ENCODE measurements at regions not wholly inside any gene's neighbourhood (a gene's known extent, or its start where the extent isn't known, plus 50 kb on each side); places are given as distances from the start of the nearest gene placed in this dataset.
"Not testable (repeated sequence)": the region's sequence is repeated elsewhere in the genome, so short reads cannot be mapped to it uniquely, and the experiment has no call there.

DNA sequence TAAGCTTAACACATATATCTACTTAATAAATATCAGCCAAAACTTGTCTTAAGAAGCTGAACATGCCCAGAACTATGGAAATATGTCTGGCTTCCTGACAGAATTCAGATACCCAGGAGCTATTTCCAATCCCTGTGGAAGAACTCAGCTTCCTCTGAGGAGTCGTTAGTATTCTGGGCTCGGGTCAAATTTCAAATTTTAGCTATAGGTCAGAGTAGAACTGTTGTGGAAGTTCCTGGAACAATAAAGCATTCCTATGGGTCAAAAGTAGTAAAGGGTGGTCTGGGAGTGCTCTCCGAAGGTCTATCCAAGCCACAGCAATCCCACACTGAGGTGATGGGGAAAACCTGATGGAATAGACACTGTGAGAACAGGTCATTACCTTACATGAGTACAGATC is 342.7 kb upstream of the CHST9 start:
- DNase-seq (ENCODE audit: low spot score in 2 of 2): no peak
- FAIRE-seq: no peak

DNA sequence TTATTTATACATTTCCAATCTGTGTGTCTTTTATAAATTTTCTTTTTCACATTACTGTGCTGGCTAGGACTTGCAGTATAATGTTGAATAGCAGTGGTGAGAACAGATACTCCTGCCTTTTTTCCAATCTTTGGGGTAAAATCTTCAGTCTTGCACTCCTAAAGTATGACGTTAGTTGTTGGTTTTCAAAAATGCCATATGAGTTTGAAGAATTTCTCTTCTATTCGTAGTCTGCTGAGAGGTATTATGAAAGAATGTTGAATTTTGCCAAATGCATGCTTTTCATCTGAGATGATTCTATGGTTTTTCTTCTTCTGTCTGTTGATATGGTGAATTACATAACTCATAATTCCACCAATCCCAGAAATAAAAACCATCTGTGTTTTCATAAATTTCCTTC is 335.3 kb upstream of the CHST9 start:
- FAIRE-seq (no peak), DNase-seq (ENCODE audit: low spot score in 2 of 2) (no peak)

GRCh38 chr18:27510036-27510633 is 325.0 kb upstream of the CHST9 start:
- not testable (repeated sequence) for FAIRE-seq

DNA sequence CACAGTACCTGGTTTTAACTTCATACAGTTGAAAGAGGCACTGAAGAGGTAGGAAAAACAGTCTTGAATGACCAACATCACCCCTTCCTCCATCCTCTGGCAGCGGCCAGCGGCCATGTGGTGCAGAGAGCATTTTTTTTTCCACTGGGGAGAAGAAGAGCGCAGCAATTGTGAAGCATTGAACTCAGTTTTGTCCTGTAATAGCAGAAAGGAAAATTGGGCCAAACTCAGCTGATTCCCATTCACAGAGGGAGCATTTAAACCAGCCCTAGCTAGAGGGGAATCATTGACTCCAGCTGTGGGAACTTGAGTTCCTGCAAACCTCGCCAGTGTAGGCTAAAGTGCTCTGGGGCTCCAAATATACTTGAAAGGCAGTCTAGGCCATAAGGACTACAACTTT is 316.6 kb upstream of the CHST9 start:
- DNase-seq (ENCODE audit: low spot score in 2 of 2) (no peak), FAIRE-seq (no peak)

More at GRCh38 chr18:27510036-27510633, 325.0 kb upstream of the CHST9 start:
- DNase-seq (ENCODE audit: low spot score in 2 of 2): not testable (repeated sequence)

DNA sequence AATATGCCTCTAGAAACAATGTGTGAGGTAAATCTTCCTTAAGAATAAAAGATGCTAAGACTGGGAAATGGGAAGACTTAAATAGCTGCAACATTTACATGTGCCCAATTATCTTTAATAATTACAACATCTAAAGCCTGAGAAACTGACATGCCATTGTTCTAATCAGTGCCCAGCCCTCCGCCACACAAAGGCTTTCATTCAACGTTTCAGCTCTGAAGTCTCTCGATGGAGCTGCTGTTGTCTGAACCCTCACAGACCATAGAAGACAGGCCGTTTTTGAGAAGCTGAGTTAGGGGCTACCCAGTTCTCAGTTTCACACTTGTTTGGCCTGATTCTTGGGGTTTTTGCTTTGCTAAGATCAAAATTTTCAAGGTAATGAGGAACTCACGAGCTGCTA is 315.4 kb upstream of the CHST9 start:
- DNase-seq (ENCODE audit: low spot score in 2 of 2) (peak in 1 of 2 donors; percentile 20), FAIRE-seq (no peak)

- FAIRE-seq (no peak), DNase-seq (ENCODE audit: low spot score in 2 of 2) (no peak)
Observed at GRCh38 chr18:27497246-27497645, 312.1 kb upstream of the CHST9 start.

GRCh38 chr18:27493182-27493581 is 308.1 kb upstream of the CHST9 start:
- FAIRE-seq (no peak), DNase-seq (ENCODE audit: low spot score in 2 of 2) (no peak)

DNA sequence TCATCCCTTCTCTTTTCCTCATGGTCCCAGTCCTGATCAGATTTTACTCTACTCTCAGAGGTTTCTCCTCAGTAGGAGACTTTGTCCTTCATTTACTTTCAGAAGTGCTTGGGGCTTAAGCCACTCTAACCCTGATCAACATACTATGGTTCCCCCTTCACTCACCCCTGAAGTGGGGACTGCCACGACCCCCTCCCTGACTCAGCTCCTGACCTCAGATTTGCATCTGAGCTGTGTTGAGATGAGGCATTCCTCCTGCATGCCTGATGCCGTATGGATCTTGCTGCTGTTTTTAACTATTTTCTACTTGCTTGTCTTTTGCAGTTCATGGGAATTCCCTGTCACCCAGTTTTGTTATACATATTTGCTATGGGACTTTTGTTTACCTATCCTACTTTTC is 306.7 kb upstream of the CHST9 start:
- DNase-seq (ENCODE audit: low spot score in 2 of 2) (no peak), FAIRE-seq (no peak)

DNA sequence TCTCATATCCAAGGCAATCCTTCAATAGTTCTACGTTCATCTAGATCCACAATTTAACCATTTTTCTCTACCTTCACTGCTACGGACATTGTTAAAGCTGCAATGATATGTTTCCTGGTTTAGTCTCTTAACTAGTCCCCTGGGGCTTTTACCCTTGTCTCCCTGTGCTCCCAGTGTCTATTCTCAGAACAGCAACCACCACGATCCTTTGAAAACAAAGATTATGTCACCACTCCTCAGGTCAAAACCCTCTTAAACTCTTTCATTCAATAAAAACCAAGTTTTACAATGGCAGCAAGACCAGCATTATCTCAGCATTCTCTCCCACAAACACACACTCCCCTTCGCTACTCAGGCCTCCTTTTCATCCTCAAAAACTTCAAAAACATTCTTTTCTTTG is 298.2 kb upstream of the CHST9 start:
- no peak for FAIRE-seq
- DNase-seq (ENCODE audit: low spot score in 2 of 2): no peak

- no peak for FAIRE-seq
- no peak for DNase-seq (ENCODE audit: low spot score in 2 of 2)
Observed at GRCh38 chr18:27478459-27478858, 293.4 kb upstream of the CHST9 start.

- DNase-seq (ENCODE audit: low spot score in 2 of 2) (no peak), FAIRE-seq (no peak)
Observed at GRCh38 chr18:27473318-27473717, 288.2 kb upstream of the CHST9 start.

DNA sequence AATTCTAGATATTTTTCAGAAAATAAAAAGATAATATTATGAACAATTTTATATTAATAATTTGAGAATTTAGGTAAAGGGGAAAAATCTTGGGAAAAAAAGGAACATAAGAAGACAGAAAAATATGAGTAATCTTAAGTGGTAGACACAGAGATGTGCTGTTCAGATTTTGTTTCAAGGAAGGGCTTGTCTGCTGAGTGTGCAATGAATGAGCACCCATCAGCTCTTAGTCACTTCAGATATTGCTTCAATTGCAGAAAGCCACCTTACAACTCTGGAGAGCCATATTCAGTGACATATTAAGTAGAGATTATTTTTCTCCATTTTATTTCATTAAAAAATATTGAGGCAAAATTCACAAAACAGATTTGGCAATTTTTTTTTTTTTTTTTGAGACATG is 282.0 kb upstream of the CHST9 start:
- no peak for DNase-seq (ENCODE audit: low spot score in 2 of 2)
- FAIRE-seq: no peak

GRCh38 chr18:27461957-27462356 is 276.8 kb upstream of the CHST9 start:
- DNase-seq (ENCODE audit: low spot score in 2 of 2) (no peak), FAIRE-seq (no peak)

- FAIRE-seq (no peak), DNase-seq (ENCODE audit: low spot score in 2 of 2) (no peak)
Observed at GRCh38 chr18:27449104-27449503, 264.0 kb upstream of the CHST9 start.

DNA sequence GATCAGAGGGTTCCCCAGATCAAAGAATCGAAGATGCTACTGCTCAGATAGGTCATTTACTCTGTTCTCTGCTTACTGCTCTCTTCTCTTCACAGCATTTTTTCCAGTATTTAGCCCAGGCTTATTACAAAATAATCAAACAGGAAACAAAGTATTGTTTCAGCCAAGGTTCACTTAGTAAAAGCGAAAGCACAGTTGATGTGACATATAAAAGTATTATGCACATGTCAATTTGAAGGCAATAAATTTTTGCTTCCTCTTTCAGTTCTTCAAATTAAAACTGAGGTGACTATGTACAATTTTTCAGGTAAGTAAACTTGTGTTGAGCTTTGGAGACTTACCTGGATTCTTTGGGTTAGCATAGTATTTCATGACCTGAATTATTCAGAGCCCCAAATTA is 262.8 kb upstream of the CHST9 start:
- FAIRE-seq (no peak), DNase-seq (ENCODE audit: low spot score in 2 of 2) (no peak)

GRCh38 chr18:27447451-27447881 is 262.4 kb upstream of the CHST9 start:
- no peak for FAIRE-seq
- no peak for DNase-seq (ENCODE audit: low spot score in 2 of 2)

GRCh38 chr18:27430595-27430994 is 245.5 kb upstream of the CHST9 start:
- DNase-seq (ENCODE audit: low spot score in 2 of 2): no peak
- FAIRE-seq: no peak

DNA sequence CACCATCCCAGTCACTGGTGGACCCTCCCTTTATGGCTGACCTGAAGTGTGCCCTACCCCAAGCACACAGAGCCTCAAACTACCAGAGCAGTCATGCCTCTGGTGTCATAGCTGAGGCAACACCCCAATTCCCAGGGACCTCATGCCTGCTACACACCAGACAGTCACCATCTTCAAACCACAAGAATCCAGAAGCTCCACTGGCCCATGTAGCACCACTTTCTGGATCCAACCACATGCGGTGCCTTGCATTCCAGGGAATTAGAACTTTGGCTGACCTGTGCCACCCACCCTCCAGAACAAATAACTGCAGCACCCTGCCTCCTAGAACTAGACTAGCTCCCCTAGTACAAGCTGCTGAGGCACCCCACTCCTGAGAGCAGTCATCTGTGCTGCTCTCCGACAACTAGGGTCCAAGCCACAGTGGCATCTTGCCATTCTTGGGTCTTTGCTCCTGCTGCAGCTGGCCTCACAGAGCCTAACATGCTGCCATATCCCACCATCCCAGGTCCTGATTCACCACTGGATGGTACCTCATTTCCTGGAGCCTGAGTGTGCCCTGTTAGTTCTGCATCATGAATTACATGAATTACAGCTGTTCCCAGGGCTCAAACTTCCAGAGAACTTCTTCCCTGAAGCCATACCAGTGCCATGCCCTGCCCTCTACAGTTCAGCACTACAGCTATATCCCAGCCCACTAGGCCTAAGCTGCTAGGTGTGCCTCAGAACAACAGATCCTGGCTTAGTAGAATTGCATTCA is 243.8 kb upstream of the CHST9 start:
- no peak for DNase-seq (ENCODE audit: low spot score in 2 of 2)
- FAIRE-seq: no peak

DNA sequence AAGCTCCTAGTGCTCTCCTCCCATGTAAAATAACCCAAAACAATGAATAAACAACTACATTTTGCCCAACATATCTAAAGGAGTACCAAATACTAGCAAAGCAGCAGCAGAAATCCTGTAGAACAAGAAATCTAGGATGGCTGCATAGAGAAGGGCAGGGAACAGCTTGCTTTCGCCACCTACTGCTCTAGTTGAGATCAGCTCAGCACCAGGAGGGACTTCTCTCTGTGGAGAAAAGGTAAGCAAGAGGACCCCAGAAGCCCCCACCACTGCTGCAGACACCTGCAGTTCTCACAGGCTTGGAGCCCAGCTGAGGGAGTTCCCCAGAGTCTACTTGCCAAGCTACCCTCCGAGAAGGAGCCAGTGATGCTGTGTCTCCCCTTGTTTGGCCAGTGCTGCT is 243.0 kb upstream of the CHST9 start:
- no peak for DNase-seq (ENCODE audit: low spot score in 2 of 2)
- no peak for FAIRE-seq

- DNase-seq (ENCODE audit: low spot score in 2 of 2): no peak
- no peak for FAIRE-seq
Observed at GRCh38 chr18:27423581-27423980, 238.5 kb upstream of the CHST9 start.

DNA sequence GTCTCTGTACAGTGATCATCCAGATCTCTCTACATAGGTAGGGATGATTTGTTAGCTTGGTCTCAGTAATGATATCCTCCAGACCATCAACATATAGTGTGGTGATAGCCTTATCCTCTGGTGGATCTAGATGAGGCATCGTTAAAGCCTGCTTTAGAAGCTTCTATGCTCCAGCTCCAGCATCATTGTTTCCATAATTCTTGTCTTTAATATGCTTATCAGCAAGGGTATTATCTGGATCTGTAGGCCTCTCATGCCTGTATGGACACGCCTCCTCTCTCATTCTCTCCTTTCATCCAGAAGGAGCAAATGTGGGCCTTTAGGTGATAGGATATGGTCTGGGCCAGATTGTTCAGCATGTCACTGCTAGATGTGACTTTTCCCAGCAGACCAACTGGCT is 234.5 kb upstream of the CHST9 start:
- no peak for FAIRE-seq
- DNase-seq (ENCODE audit: low spot score in 2 of 2): no peak

- no peak for DNase-seq (ENCODE audit: low spot score in 2 of 2)
- no peak for FAIRE-seq
Observed at GRCh38 chr18:27415495-27415894, 230.4 kb upstream of the CHST9 start.
